ENCODE measurements at regions not wholly inside any gene's neighbourhood (a gene's known extent, or its start where the extent isn't known, plus 50 kb on each side); places are given as distances from the start of the nearest gene placed in this dataset.

- POLR2A ChIA-PET: interaction anchor here (0.5 kb wide), 1 partner anchor 104 kb away, joined by 3 read pairs; no protein-coding TSS in a partner anchor
- no peaks in the 10 kb centered on the region for H3K36me3 ChIP-seq (ENCODE audit: control insufficient read depth, insufficient read depth, low read length)
- H3K4me2 ChIP-seq (ENCODE audit: insufficient read depth, low read length): no peak overlapping the region
- FAIRE-seq (no peak), DNase-seq (ENCODE audit: extremely low read depth in 1 of 4, low spot score in 3 of 4) (no peak), ATAC-seq (no peak)
- H3K79me2 ChIP-seq (ENCODE audit: control insufficient read depth, insufficient read depth, low read length): no peaks in the 10 kb centered on the region
- no peak overlapping the region for H2AFZ ChIP-seq (ENCODE audit: low read depth, low read length)
- H3K27ac ChIP-seq (ENCODE audit: extremely low read depth, low read depth, low read length): no peak overlapping the region
- in situ Hi-C loops (cut with MboI) (no loop called here), intact Hi-C loops (cut with micrococcal nuclease) (no loop called here)
- WGBS (ENCODE audit: insufficient coverage, low coverage, missing lambda C conversion rate): 0% methylated on average over 1 of the region's 1 CpG
- H3K4me1 ChIP-seq (replicated peaks in 1 of 2; ENCODE audit: control insufficient read depth in 2 of 2, insufficient read depth in 2 of 2, low read length in 2 of 2): no peaks in the 10 kb centered on the region
- no peaks in the 10 kb centered on the region for H3K9me3 ChIP-seq (replicated peaks; ENCODE audit: control insufficient read depth, insufficient read depth, low read depth, low read length)
- H3K9ac ChIP-seq (ENCODE audit: insufficient read depth in 1 of 2, low read depth in 2 of 2, low read length in 2 of 2): no peak overlapping the region
- no peaks in the 10 kb centered on the region for H3K9me1 ChIP-seq (ENCODE audit: control insufficient read depth, insufficient read depth, low read length)
- no peak for TF ChIP-seq ZNF121 (CRISPR knock-in tag; conservative IDR thresholded peaks at IDR 0.05)
- no peak for TF ChIP-seq FOXO4 (CRISPR knock-in tag; IDR thresholded peaks at IDR 0.05)
- TF ChIP-seq ZNF76 (CRISPR knock-in tag; IDR thresholded peaks at IDR 0.05; ENCODE audit: borderline replicate concordance): no peak
- no peak for TF ChIP-seq BCL6 (CRISPR knock-in tag; IDR thresholded peaks at IDR 0.05)
- no peak for TF ChIP-seq ZNF695 (CRISPR knock-in tag; IDR thresholded peaks at IDR 0.05)
- TF ChIP-seq FUS (optimal IDR thresholded peaks at IDR 0.05; ENCODE audit: low read depth, low read length): no peak
- TF ChIP-seq MAX (CRISPR knock-in tag; IDR thresholded peaks at IDR 0.05): no peak
- no peak for TF ChIP-seq CBX8 (IDR thresholded peaks at IDR 0.05; ENCODE audit: borderline replicate concordance, extremely low read depth, low read depth, low read length, poor library complexity, severe bottlenecking)
- TF ChIP-seq ZBTB12 (CRISPR knock-in tag; IDR thresholded peaks at IDR 0.05): no peak
- TF ChIP-seq EP300 (IDR thresholded peaks at IDR 0.05; ENCODE audit: low read length): no peak
- TF ChIP-seq HDAC1 (IDR thresholded peaks at IDR 0.05): no peak
- no peak for TF ChIP-seq ELK1 (CRISPR knock-in tag; IDR thresholded peaks at IDR 0.05)
- no peak for TF ChIP-seq DMBX1 (CRISPR knock-in tag; IDR thresholded peaks at IDR 0.05; ENCODE audit: borderline replicate concordance)
- TF ChIP-seq NR2C2 (CRISPR knock-in tag; IDR thresholded peaks at IDR 0.05): no peak
- TF ChIP-seq NR2C2 (tag; IDR thresholded peaks at IDR 0.05): no peak
- no peak for TF ChIP-seq HDGF (IDR thresholded peaks at IDR 0.05)
- TF ChIP-seq FOXA1 (IDR thresholded peaks at IDR 0.05; ENCODE audit: borderline replicate concordance): no peak
- TF ChIP-seq PRPF4 (IDR thresholded peaks at IDR 0.05; ENCODE audit: insufficient read depth, low read depth, low read length, poor library complexity, severe bottlenecking): no peak
- TF ChIP-seq POU5F1 (IDR thresholded peaks at IDR 0.05; ENCODE audit: borderline replicate concordance, low read depth, low read length, partially characterized antibody): no peak
- TF ChIP-seq LEF1 (IDR thresholded peaks at IDR 0.05): no peak
- TF ChIP-seq RCOR1 (IDR thresholded peaks at IDR 0.05; ENCODE audit: borderline replicate concordance in 1 of 2, low read depth in 2 of 2, low read length in 2 of 2): no peak
- no TSS peak for BruUV-seq (replicated peaks)
- no peaks in the 10 kb centered on the region for H4K20me1 ChIP-seq (replicated peaks; ENCODE audit: control insufficient read depth, insufficient read depth, low read length)
- no peak overlapping the region for H3K4me3 ChIP-seq
- no peaks in the 10 kb centered on the region for H3K27me3 ChIP-seq (ENCODE audit: control insufficient read depth in 2 of 2, insufficient read depth in 2 of 2, low read length in 2 of 2)
- CTCF ChIA-PET (ENCODE audit: low intra/inter-chr PET ratio): no interaction called here
These were observed 294.0 kb upstream of the SLC24A2 start for GRCh38 chr9:20082831-20083230.
